GM12878 (cell line): ENCODE measurements at regions not wholly inside any gene's neighbourhood (a gene's known extent, or its start where the extent isn't known, plus 50 kb on each side); places are given as distances from the start of the nearest gene placed in this dataset.
A peak's percentile ranks its signal among the peaks of the same experiment; 100 is the strongest.

Experiments
- DPF2 ChIP-seq: fragments of 450-650 bp; IDR thresholded peaks from 2 replicates; pipeline ENCODE4 v1.6.1; 2017; ENCODE audit warnings: mild to moderate bottlenecking
- IRF5 ChIP-seq: fragments of 450-650 bp; IDR thresholded peaks from 2 replicates; pipeline ENCODE4 v1.6.1; 2017; ENCODE audit warnings: borderline replicate concordance
- NBN ChIP-seq: fragments of 450-650 bp; IDR thresholded peaks from 2 replicates; pipeline ENCODE4 v1.6.1; 2016
- NFYA ChIP-seq: IDR thresholded peaks from 2 replicates; pipeline ENCODE4 v1.6.1; 2011; ENCODE audit warnings: low read depth, mild to moderate bottlenecking, low read length, improper control_type of control experiment, borderline replicate concordance
- NR2C2 ChIP-seq: IDR thresholded peaks from 2 replicates; pipeline ENCODE4 v1.6.1; 2011; ENCODE audit warnings: borderline replicate concordance, low read depth; ENCODE audit not compliant: control insufficient read depth, insufficient read length
- REST ChIP-seq: IDR thresholded peaks from 2 replicates; pipeline ENCODE4 v1.6.1; 2012; ENCODE audit warnings: mild to moderate bottlenecking, low read depth, low read length
- TAF1 ChIP-seq: IDR thresholded peaks from 2 replicates; pipeline ENCODE4 v1.6.1; 2011; ENCODE audit warnings: mild to moderate bottlenecking, low read depth, low read length, borderline replicate concordance
- TF ChIP-seq, protein P1 (sequence below): fragments of 450-650 bp; IDR thresholded peaks from 2 replicates; pipeline ENCODE4 v1.6.1; 2016; ENCODE audit warnings: mild to moderate bottlenecking

GRCh38 chr1:188129856-188130838 lies 1301.4 kb downstream of the PLA2G4A start (continued):
- TF ChIP-seq NBN (0 out of 2 replicates have a peak, but pooled peaks have one; percentile 24), NFYA (no peak), IRF5 (peak; percentile 41; the same call in 1 of the 2 replicates), REST (no peak), DPF2 (0 out of 2 replicates have a peak, but pooled peaks have one; percentile 35), NR2C2 (no peak), TAF1 (no peak)
- TF ChIP-seq, protein P1, sequence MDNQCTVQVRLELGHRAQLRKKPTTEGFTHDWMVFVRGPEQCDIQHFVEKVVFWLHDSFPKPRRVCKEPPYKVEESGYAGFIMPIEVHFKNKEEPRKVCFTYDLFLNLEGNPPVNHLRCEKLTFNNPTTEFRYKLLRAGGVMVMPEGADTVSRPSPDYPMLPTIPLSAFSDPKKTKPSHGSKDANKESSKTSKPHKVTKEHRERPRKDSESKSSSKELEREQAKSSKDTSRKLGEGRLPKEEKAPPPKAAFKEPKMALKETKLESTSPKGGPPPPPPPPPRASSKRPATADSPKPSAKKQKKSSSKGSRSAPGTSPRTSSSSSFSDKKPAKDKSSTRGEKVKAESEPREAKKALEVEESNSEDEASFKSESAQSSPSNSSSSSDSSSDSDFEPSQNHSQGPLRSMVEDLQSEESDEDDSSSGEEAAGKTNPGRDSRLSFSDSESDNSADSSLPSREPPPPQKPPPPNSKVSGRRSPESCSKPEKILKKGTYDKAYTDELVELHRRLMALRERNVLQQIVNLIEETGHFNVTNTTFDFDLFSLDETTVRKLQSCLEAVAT, result peak; percentile 83
- TF ChIP-seq, all 136 proteins: peak for 12
